SK-N-SH treated with all-trans-retinoic acid at 6 μM for 48 hours (cell line): ENCODE measurements at regions not wholly inside any gene's neighbourhood (a gene's known extent, or its start where the extent isn't known, plus 50 kb on each side); places are given as distances from the start of the nearest gene placed in this dataset.

Source experiments
- ARNTL ChIP-seq: fragments of 450-650 bp; formaldehyde crosslinking; IDR thresholded peaks from 2 replicates; pipeline ENCODE4 v1.5.0; 2020; ENCODE audit warnings: low read depth, mild to moderate bottlenecking, moderate library complexity, borderline replicate concordance
- CREB5 ChIP-seq: fragments of 250-450 bp; sonication (Bioruptor Pico); IDR thresholded peaks from 2 replicates; pipeline ENCODE4 v1.5.1; 2020; ENCODE audit warnings: low read depth, mild to moderate bottlenecking, moderate library complexity
- CSDC2 ChIP-seq: fragments of 250-450 bp; sonication (Bioruptor Pico); IDR thresholded peaks from 2 replicates; pipeline ENCODE4 v1.5.0; 2020; ENCODE audit warnings: mild to moderate bottlenecking, moderate library complexity
- OSR1 ChIP-seq: fragments of 250-450 bp; sonication (Bioruptor Pico); IDR thresholded peaks from 2 replicates; pipeline ENCODE4 v1.8.0; 2022; ENCODE audit warnings: moderate library complexity, mild to moderate bottlenecking, inconsistent platforms
- PATZ1 ChIP-seq: fragments of 250-450 bp; sonication (Bioruptor Pico); IDR thresholded peaks from 2 replicates; pipeline ENCODE4 v1.8.0; 2020; ENCODE audit warnings: mild to moderate bottlenecking, moderate library complexity, borderline replicate concordance
- PPARA ChIP-seq: fragments of 250-450 bp; sonication (Bioruptor Pico); IDR thresholded peaks from 2 replicates; pipeline ENCODE4 v1.5.0; 2020; ENCODE audit warnings: mild to moderate bottlenecking, borderline replicate concordance
- RARB ChIP-seq: fragments of 250-450 bp; sonication (Bioruptor Pico); IDR thresholded peaks from 2 replicates; pipeline ENCODE4 v1.8.0; 2021; ENCODE audit warnings: mild to moderate bottlenecking, moderate library complexity
- TOX ChIP-seq: fragments of 250-450 bp; sonication (Bioruptor Pico); IDR thresholded peaks from 2 replicates; pipeline ENCODE4 v1.8.0; 2021; ENCODE audit warnings: mild to moderate bottlenecking, moderate library complexity, borderline replicate concordance
- TSHZ2 ChIP-seq: fragments of 250-450 bp; sonication (Bioruptor Pico); IDR thresholded peaks from 2 replicates; pipeline ENCODE4 v1.5.0; 2020; ENCODE audit warnings: mild to moderate bottlenecking, moderate library complexity
- ZFP30 ChIP-seq: fragments of 450-650 bp; formaldehyde crosslinking; IDR thresholded peaks from 2 replicates; pipeline ENCODE4 v1.5.0; 2022; ENCODE audit warnings: mild to moderate bottlenecking, moderate library complexity
- ZNF565 ChIP-seq: fragments of 450-650 bp; formaldehyde crosslinking; conservative IDR thresholded peaks from 2 replicates; pipeline ENCODE4 v1.5.0; 2020; ENCODE audit warnings: low read depth, mild to moderate bottlenecking, moderate library complexity
- ZNF70 ChIP-seq: fragments of 450-650 bp; formaldehyde crosslinking; IDR thresholded peaks from 2 replicates; pipeline ENCODE4 v1.5.0; 2020; ENCODE audit warnings: mild to moderate bottlenecking, moderate library complexity
- TF ChIP-seq, protein P1 (sequence below): fragments of 250-450 bp; sonication (Bioruptor Pico); IDR thresholded peaks from 2 replicates; pipeline ENCODE4 v1.8.0; 2021; ENCODE audit warnings: low read depth, mild to moderate bottlenecking, moderate library complexity, borderline replicate concordance
- TF ChIP-seq, protein P2 (sequence below): fragments of 250-450 bp; sonication (Bioruptor Pico); IDR thresholded peaks from 2 replicates; pipeline ENCODE4 v1.5.1; 2021; ENCODE audit warnings: mild to moderate bottlenecking, moderate library complexity

- no peak for TF ChIP-seq ARNTL (CRISPR knock-in tag)
- no peak for TF ChIP-seq RARB (CRISPR knock-in tag)
- no peak for TF ChIP-seq CSDC2 (CRISPR knock-in tag)
- TF ChIP-seq PPARA (CRISPR knock-in tag), result no peak
- no peak for TF ChIP-seq TOX
- TF ChIP-seq PATZ1 (CRISPR knock-in tag), result no peak
- TF ChIP-seq OSR1, result no peak
- TF ChIP-seq ZNF70, result no peak
- no peak for TF ChIP-seq ZNF565 (CRISPR knock-in tag)
- TF ChIP-seq CREB5, result no peak
- TF ChIP-seq ZFP30 (CRISPR knock-in tag), result no peak
- TF ChIP-seq TSHZ2 (CRISPR knock-in tag), result no peak
- TF ChIP-seq, protein P1, sequence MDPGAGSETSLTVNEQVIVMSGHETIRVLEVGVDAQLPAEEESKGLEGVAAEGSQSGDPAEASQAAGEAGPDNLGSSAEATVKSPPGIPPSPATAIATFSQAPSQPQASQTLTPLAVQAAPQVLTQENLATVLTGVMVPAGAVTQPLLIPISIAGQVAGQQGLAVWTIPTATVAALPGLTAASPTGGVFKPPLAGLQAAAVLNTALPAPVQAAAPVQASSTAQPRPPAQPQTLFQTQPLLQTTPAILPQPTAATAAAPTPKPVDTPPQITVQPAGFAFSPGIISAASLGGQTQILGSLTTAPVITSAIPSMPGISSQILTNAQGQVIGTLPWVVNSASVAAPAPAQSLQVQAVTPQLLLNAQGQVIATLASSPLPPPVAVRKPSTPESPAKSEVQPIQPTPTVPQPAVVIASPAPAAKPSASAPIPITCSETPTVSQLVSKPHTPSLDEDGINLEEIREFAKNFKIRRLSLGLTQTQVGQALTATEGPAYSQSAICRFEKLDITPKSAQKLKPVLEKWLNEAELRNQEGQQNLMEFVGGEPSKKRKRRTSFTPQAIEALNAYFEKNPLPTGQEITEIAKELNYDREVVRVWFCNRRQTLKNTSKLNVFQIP, result no peak
- TF ChIP-seq, protein P2, sequence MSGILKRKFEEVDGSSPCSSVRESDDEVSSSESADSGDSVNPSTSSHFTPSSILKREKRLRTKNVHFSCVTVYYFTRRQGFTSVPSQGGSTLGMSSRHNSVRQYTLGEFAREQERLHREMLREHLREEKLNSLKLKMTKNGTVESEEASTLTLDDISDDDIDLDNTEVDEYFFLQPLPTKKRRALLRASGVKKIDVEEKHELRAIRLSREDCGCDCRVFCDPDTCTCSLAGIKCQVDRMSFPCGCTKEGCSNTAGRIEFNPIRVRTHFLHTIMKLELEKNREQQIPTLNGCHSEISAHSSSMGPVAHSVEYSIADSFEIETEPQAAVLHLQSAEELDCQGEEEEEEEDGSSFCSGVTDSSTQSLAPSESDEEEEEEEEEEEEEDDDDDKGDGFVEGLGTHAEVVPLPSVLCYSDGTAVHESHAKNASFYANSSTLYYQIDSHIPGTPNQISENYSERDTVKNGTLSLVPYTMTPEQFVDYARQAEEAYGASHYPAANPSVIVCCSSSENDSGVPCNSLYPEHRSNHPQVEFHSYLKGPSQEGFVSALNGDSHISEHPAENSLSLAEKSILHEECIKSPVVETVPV (CRISPR knock-in tag), result no peak
Measured at GRCh38 chr9:88071331-88071730, 66.9 kb downstream of the SPATA31C2 start.
